Suppressor macrophage (primary cell): ENCODE measurements at regions not wholly inside any gene's neighbourhood (a gene's known extent, or its start where the extent isn't known, plus 50 kb on each side); places are given as distances from the start of the nearest gene placed in this dataset.

Experiments
- DNase-seq, 4 experiments: peaks; one replicate each; pipeline ENCODE4 v3.0.0-alpha.2; 2020 to 2022

DNA sequence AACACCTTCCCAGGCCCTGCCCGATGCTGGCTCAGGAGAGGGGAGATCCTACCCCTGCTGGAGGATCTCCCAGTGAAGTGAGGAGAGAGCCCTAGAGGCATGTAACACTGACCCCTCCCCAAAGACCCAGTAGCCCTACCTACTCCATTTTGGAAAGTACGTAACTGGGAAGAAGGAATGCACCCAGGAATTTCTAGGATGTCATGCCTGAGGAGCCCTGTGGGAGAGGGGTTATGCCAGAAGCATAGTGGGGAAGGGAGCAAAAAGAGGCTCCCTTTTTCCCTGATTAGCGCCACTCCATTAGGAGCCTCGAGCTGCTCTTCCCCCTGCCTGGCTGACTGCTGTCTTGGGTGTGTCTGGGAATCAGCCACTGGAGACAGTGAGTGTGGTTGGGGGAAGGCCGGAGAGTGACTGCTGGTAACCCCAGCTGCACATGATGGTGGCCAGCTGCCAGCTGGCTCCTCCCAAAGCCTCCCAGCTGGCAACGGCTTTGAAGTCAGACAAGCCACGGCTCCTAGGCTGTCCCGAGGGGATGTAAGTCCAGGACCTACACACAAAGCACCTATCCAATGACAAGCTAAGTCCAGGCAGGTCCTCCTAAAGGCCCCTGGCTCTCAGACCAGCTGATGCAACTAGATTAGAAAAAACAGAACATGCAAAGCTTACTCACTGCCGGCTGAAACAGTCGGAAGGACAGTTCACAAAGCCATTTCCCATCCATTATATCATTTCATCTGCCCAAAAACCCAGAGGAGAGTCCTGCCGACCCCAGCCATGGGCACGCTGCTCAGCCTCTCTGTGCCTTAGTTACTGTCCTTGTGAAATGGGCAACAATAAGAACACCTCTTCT, 136.5 kb upstream of the ABCA1 start:
- peak; percentile 93 to 97 (median 95) for DNase-seq

DNA sequence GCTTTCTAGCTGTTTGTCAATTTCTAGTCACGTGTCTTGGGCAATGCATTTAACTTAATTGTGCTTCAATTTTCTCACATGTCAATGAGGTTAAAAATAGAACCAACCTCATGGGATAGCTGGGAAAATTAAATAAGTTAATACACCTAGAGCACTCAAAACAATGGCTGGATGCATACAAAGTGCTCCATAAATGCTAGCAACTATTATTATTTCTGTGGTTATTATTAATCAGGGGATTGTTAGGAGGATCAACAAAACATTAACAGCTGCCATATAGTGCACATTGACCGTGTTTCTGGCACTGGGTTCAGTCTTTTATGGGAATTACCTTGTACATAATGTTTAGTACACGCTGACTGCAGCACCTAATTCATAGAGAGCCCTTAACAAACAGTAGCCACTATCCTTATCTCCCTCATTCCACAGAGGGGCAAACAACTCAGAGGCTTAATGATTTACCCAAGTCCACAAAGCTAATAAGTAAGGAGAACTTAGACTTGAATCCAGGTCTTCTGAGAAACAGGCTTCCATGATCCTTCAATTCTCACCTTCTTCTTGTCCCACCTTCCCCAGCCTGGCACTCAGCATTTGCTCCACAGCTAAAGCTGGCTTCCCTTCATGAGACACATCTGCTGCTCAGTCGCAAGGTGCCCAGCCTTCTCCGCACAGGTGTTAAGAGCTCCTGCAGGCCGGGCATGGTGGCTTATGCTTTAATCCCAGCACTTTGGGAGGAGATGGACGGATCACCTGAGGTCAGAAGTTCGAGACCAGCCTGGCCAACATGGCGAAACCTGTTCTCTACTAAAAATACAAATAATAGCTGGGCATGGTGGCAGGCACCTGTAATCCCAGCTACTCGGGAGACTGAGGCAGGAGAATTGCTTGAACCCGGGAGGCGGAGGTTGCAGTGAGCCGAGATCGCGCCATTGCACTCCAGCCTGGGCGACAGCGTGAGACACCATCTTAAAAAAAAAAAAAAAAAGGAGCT, 137.4 kb upstream of the ABCA1 start:
- DNase-seq, result peak in 1 of 4 experiments; percentile 62

DNA sequence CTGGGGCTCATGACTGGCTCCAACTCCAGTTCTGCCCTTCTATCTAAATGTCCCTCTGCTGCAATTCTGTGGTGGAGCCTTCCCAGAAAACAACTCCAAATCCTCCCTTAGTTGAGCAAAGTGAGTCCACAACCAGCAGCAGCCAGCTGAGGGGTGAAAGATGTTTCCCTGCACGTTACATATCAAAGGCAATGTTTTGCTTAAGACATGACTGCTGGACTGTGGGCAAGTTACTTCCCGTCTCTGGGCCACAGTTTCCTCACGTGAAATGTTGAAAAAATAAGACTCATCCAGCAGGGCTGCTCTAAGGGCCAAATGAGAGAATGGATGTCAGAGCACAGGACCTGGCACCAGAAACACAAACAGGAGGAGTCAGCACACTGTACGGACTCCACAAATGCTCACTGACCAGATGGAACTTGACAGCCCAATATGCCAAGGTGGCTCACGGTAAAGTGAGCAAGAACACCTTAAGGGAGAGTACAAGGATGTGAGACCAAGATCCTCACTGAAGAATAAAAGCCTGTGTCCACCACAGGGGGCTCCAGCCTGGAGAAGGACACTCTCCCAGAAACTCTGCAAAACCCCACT, 138.4 kb upstream of the ABCA1 start:
- peak; percentile 82 to 94 (median 88) for DNase-seq

DNA sequence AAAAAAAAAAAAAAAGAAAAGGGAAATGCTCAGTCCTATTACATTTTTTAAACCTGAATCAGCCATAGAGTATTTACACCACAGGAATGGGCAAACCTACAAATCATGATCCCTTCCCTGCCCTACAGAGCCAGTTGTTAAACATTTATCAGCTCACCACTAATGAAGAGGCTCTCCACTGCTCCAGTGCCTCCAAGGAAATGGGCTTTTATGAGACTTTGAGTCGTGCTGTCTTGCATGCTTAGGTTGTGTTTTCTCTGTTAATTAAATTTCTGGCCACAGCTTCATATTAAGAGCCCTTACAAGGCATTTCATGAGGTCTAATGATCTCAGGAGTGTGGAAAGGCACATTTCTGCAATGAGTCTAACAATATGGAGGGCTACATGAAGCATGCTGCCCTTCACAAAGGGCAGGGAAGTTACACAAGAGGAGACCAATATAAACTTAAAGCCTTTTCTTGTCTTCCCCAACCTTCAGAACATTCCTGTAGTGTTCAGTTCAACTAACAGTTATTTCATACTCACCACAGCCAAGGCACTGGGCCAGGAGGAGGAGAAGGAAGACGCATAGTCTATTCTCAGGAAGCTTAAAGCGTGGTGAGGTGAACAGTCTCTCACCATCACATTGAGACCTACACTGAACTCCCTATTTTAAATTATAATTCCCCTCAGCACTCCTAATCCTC, 140.1 kb upstream of the ABCA1 start:
- peak in 1 of 4 experiments; percentile 25 for DNase-seq

DNA sequence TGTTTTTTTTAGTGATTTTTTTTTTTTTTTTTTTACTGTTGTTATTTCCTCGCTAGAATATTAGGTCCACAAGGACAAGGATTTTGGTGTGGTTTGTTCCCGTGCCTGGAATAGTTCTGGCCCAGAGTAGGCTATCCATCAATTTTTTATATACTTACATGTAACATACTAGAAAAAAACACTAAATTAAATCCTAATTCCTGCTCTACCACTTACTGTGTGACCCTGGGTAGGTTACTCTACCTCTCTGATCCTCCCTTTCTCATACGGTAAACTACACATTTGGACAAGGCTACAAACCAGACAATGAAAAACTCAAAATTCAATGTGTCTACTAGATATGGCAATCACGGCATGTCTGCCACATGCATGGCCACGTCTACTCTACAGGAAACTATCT, 141.3 kb upstream of the ABCA1 start:
- no peak for DNase-seq

DNA sequence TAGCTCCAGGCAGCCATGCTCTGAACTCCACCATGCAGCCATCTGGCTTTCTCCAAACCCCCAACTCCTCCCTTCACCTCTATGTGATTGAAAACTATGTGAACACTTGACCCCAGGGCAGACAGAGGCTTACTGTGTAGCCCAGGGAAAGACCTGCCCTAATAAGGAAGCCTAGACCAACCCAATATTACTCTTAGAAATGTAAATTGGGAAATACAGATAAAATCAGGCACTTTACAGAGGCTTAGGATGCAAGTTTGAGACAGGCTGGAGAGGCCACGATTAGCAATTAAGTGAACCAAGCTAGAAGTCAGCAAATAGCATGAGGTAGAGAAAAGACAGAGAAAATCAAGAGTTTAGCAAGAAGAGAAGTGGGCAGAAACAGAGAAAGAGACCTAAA, 141.7 kb upstream of the ABCA1 start:
- DNase-seq, result no peak

DNA sequence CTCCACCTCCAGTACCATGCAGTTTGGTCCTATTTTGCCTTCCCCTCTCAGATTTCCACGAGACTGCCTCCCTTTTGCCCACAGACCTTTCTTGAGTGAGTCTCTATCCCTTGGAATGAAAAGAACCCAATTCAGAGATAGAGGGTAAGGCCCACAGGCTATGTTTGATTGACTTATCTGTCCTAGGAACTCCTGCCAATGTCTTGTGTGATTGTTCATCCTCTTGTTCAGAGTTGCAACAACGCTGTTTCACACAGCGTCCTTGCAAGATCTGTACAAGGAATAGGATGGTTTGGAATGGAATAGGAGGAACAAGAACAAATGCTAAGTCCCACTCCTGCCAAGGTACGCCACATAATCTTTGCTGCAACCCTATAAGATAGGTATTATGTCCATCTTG, 142.2 kb upstream of the ABCA1 start:
- no peak for DNase-seq

DNA sequence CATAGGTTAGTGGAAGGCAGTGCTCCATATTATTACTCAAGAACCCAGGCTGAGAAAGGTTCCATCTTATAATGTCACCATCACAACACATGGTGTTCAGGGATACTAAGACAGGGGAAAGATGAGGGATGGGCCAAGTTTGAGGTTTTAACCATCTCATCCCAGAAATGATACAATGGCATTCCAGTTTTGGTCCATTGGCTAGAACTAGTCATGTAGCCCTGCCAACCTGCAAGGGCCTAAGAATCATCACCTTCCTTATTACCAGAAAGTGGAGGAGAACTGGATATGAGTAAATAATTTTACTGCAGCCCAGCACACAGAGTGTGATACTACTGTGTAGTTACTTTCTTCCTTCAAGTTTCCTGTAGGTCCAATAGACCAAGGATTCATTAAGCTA, 144.5 kb upstream of the ABCA1 start:
- DNase-seq, result no peak

DNA sequence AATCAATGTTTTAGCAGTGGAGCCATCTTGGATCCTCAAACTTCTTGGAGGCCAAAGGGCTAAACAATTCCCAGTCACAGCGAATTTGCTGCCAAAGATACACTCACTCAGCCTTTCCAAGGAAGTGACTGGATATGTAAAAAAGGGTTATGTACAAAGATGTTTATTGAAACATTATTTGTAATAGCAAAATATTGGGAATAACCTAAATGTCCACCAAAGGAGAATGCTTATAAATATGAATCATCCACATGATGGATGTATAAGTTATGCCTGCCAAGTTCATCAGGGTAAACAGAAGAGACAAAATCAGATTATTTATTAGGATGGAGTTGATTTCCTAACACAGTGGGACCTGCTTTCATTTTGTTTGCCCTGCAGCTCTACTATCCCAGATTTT, 145.2 kb upstream of the ABCA1 start:
- DNase-seq, result no peak

DNA sequence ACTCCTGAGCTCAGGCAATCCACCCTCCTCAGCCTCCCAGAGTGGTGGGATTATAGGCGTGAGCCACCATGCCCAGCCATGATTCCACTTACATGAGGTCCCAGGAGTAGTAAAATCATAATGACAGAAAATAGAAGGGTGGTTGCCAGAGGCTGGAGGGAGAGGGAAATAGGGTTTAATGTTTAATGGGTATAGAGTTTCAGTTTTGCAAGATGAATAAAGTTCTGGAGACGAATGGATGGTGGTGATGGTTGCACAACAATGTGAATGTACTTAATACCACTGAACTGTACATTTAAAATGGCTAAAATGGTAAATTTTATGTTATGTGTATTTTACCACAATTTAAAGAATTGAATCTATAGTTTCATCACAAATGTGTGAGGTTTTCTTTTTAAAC, 146.5 kb upstream of the ABCA1 start:
- no peak for DNase-seq

DNA sequence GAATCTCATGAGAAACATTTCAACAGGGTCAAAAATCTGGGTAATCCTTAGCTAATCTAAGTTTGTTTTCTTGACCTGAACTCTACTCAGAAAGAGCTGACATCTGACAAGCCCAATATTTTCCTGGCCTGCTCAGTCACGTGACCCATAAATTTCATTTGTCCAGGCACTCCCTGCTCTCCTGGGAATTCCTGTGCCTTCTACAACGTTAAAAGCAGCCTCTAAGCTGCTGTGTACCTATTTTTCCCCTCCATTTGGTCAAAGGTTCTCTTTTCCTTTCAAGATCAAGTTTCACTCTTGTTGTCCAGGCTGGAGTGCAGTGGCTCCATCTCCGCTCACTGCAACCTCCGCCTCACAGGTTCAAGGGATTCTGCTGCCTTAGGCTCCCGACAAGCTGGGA, 148.8 kb upstream of the ABCA1 start:
- DNase-seq, result no peak

DNA sequence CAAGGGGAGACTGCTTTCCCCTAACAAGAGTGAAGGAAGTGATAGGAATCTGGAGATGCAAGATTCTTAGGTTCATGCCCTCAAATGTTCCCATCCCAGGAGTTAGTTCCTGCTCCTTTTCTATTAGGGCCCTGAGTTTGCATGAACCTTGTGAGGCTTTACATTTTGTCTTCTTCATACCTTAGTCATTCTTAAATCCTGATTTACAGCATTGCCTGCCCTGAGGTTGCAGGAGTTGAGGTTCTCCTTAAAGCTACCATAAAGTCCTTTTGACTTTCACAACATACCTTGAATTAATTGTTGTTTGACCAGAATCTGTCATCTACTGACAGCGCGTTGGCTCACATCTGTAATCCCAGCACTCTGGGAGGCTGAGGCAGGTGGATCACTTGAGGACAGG, 151.5 kb upstream of the ABCA1 start:
- no peak for DNase-seq

DNA sequence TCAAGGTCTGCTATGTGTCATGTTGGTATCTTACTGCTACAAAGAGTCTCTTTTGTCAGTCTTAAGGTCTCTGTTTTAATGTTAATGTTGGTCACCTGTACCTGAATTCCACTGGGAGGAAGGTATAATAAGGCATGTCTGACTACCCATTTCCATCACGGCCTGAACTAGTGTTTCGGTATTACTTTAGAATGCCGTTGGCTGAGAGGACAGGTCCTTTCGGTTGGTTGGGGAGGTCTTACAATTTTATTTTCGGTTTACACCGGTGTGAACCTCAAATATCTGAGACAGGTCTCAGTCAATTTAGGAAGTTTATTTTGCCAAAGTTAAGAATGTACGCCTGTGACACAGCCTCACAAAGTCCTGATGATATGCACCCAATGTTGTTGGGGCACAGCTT, 154.9 kb upstream of the ABCA1 start:
- no peak for DNase-seq

DNA sequence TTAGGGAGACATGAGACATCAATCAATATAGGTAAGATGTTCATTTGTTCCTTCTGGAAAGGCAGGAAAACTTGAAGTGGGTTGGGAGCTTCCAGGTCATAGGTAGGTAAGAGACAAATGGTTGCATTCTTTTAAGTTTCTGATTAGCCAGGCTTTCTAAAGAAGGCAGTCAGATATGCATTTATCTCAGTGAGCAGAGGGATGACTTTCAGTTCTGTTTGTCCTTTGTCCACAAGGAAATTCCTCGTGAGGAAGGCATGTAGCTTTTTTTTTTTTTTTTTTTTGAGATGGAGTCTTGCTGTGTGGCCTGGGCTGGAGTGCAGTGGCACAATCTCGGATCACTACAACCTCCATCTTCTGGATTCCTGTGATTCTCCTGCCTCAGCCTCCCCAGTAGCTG, 155.3 kb upstream of the ABCA1 start:
- no peak for DNase-seq

DNA sequence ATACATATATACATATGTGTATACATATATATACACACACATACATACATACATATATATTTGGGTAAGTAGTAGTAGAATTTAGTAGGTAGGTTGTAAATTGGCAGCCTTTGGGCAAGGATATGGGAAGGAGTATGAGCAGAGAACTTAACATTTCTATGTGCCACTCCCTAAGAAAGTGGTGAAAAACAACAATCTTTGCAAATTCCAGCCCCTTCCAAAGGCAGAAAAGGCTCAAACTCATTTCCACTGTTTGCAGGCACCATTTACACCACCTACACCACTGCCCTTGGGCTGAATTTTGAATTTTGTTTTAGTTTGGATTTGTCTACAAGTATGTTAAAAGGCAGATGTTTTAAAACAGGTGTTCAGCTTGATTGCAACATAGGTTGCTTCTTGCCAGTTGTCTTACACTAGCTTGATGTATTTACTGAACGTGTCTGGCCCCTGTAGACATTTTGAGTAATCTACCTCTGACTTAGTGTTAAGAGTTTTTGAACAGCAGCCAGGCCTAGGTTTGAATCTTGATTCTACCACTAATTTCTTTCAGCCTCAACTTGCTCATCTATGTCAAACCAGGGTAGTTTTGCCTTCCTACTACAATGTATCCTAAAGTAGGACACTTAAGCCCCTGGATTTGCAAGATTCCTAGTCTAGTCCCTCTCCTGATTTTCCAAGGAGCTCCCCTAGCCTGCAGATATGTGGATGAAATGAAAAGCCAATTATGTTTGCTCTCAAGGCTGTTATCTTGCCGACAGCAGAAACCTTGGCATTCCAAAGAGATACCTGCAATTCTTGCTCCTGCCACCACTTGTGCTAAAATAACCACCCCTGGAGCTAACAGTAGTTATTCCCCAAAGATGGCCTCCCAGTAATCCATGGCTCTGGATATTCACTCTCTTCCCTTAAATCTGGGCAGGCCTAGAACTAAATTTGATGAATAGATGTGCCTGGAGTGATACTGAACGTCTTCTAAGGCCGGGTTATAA, 156.2 kb upstream of the SLC44A1 start:
- no peak for DNase-seq

DNA sequence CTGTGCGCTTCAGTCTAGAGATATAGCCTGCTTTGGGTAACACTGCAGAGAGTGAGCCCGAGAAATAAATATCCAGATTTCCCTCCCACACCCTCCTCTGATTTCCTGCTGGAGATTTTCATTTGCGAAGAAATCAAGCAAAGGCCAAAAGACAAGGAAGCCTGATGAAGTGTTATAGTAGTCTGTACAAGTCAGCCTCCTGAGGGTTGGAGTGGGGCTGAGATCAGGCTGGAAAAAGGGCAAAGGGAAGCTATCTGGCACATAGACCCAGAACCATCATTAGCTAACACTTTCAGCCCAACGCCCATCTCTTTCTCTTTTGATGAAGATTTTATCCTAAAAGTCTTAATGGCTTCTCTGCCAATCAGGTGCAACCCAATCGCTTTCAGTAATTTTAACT, 154.6 kb upstream of the SLC44A1 start:
- no peak for DNase-seq

DNA sequence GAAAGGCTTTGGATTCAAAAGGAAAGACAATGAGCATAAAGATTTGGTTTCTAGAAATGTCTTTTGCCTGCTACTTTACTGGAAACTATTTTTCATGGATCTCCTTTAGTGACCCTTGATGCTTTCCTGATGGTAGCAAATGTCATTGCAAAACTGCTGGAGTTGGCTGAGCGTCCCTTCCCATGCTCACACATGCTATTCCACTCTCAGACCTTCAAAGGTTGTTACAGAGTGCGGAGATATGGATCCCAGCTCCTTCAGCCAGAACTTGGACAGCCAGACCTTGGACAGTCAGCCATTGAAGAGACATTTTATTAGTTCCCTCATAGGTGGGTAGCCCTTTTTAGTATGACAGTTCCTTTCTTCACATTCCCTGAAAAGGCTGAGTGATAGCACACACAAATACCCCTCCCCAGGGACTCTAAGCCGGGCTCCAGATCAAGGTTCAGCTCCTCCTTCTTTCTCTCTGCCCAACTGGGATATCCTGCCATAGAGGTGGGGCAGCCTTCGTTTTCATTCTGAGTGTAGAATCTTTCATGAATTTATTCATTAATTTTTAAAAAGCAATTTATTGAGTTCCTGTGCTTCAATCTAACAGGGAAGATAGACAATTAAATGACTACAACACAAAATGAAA, 153.3 kb upstream of the SLC44A1 start:
- no peak for DNase-seq

DNA sequence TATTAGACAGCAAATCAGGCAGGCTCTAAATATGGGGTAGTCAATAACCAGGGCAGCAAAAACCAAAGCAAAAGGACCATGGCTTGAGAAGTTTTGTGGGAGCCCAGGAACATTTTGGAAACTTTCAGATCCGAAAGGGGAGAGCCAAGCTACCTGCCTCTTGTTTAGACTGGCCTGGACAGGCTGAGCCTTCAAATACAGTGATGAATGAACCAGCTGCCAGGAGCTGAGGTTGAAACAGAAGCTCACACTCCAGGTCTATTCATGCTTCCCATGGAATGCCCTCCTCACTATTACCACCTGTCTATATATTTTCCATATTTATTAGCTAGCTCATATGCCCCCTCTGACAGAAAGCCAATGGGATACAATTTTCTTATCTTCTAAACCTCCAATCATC, 150.8 kb upstream of the SLC44A1 start:
- DNase-seq, result no peak

DNA sequence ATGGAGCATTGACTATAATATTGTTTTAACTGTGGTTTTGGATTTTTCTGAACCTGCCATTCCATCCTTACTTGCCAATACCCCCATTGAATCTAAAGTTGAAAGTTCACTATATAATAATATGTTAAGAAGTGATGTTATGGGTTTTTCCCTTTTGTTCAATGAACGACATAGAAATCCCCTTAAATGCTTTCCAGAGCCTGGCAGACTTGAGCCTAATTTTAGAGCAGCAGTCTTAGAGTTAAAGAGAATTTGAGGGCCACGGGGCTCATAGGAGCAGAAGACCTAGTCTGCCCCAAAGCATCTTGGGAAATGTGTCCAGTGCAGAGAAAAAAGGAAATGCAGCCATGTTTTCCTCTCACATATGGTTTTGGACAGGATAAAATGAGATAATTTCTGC, 146.1 kb upstream of the SLC44A1 start:
- DNase-seq, result no peak

DNA sequence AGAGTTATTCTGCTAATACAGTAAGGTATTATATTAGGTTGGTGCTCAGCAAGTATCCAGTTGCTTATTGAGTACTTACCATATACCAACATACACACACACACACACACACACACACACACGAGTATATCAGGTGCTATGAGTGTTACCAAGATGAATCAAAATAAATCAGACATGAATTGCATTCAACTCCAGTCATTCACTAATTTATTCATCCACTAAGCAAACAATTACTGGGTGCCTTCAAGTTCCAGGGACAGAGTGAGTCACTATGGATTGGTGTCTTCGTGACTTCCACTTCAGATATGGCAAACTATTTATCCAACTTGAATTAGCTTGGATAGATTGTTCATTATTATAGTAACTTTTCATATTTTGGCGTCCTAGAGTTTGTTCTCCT, 140.7 kb upstream of the SLC44A1 start:
- DNase-seq, result no peak

DNA sequence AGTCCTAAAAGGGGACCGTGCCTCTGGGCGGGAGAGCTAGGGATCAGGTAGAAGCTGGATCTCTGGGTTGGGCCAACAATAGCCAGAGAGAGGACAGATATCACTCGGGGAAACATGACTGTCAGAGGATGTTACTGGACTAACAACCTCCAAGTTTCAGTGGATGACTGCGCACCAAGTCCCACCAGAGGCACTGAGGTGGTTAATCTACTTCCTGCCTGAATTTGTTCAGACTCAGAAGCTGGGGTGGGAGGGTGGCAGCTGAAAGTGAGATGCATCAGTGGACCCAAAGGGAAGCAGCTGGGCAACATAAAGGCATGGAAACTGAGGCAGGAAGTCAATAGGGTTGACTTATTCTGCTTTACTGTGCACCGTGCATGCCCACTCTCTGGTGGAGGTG, 130.1 kb upstream of the SLC44A1 start:
- peak in 2 of 4 experiments; percentile 19 to 20 for DNase-seq
